ENCODE measurements at regions not wholly inside any gene's neighbourhood (a gene's known extent, or its start where the extent isn't known, plus 50 kb on each side); places are given as distances from the start of the nearest gene placed in this dataset.
A peak's percentile ranks its signal among the peaks of the same experiment; 100 is the strongest.

DNA sequence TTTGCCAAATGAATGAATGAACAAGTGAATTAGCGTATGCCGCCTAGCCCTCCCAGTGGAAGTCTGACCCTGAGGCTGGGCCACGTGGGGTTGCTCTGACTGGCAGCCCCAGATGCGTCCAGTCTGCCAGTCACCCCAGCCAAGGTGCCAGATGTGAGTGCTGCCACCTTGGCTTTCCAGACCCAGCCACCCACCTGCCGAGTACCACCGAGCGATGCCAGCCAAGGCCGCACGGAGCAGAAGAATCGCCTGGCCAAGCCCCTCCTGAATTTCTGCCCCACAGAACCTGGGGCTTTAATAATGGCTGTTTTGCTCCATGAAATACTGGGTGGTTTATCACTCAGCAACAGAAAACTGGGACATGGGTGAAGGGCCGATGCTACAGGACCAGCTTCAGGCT, 59.3 kb downstream of the ADRA2C start:
- no peaks in the 10 kb centered on the region for H3K27me3 ChIP-seq
- H3K27ac ChIP-seq = no peak overlapping the region
- H3K4me1 ChIP-seq = peaks cover 18% of the 10 kb centered on the region
- intact Hi-C loops (cut with DNase I; ENCODE audit: low total_unique reads) = no loop called here
- H3K36me3 ChIP-seq (ENCODE audit: low read depth, missing control alignments) = no peaks in the 10 kb centered on the region
- TF ChIP-seq POLR2A (IDR thresholded peaks at IDR 0.05) = no peak
- TF ChIP-seq, protein P1, sequence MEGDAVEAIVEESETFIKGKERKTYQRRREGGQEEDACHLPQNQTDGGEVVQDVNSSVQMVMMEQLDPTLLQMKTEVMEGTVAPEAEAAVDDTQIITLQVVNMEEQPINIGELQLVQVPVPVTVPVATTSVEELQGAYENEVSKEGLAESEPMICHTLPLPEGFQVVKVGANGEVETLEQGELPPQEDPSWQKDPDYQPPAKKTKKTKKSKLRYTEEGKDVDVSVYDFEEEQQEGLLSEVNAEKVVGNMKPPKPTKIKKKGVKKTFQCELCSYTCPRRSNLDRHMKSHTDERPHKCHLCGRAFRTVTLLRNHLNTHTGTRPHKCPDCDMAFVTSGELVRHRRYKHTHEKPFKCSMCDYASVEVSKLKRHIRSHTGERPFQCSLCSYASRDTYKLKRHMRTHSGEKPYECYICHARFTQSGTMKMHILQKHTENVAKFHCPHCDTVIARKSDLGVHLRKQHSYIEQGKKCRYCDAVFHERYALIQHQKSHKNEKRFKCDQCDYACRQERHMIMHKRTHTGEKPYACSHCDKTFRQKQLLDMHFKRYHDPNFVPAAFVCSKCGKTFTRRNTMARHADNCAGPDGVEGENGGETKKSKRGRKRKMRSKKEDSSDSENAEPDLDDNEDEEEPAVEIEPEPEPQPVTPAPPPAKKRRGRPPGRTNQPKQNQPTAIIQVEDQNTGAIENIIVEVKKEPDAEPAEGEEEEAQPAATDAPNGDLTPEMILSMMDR (IDR thresholded peaks at IDR 0.05) = no peak
- no peak overlapping the region for H3K4me3 ChIP-seq
- 86 to 98% methylated on average over 8 to 11 of the region's 11 CpGs for WGBS, 2 donors
- DNase-seq = no peak
- no peaks in the 10 kb centered on the region for H3K9me3 ChIP-seq

DNA sequence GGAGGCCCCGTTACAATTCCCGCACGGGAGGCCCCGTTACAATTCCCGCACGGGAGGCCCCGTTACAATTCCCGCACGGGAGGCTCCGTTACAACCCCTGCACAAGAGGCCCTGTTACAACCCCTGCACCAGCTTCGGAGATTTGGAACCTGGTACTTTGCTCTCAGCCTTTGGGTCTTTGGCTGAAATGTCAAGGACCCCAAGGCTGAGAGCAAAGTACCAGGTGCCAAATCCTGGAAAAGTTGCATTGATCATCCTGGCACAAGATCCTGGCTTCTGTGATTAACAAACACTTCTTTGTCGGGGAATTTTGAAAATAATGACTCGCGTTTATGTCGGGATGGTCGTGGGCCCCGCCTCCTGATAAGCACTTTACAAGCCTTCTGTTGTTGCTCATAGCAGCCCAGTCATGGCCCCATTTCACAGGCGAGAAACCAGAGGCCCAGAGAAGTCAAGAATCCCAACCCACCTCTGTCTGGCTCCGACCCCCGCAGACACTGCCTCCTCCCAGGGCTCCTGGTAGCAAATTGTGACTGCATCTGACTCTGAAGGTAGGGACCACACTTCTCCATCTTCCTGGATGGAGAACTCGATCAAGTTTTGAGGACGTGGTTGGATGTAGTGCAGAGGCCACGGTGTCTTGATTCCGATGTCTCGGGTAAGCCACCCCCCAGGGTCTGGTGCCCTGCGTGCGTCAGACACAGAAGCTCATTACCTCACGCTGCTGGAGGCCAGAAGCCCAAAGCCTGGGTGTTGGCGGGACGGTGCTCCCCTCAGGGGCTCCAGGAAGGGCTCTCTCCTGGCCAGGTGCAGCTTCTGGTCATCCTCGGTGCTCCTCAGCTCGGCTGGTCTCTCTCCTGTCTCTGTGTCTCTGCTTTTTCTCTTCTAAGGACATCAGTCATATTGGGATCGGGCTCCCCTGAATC, 60.3 kb downstream of the ADRA2C start:
- Histone ChIP-seq H3K36me3 (ENCODE audit: low read depth, missing control alignments) (no peaks in the 10 kb centered on the region), H3K9me3 (no peaks in the 10 kb centered on the region), H3K4me3 (no peak overlapping the region), H3K4me1 (peaks cover 23% of the 10 kb centered on the region), H3K27ac (no peak overlapping the region), H3K27me3 (no peaks in the 10 kb centered on the region)
- no peak for DNase-seq
- 62 to 83% methylated on average over 21 to 33 of the region's 33 CpGs for WGBS, 2 donors
- intact Hi-C loops (cut with DNase I; ENCODE audit: low total_unique reads) = no loop called here
- TF ChIP-seq POLR2A (IDR thresholded peaks at IDR 0.05) = no peak
- TF ChIP-seq, protein P1 (IDR thresholded peaks at IDR 0.05) = no peak

DNA sequence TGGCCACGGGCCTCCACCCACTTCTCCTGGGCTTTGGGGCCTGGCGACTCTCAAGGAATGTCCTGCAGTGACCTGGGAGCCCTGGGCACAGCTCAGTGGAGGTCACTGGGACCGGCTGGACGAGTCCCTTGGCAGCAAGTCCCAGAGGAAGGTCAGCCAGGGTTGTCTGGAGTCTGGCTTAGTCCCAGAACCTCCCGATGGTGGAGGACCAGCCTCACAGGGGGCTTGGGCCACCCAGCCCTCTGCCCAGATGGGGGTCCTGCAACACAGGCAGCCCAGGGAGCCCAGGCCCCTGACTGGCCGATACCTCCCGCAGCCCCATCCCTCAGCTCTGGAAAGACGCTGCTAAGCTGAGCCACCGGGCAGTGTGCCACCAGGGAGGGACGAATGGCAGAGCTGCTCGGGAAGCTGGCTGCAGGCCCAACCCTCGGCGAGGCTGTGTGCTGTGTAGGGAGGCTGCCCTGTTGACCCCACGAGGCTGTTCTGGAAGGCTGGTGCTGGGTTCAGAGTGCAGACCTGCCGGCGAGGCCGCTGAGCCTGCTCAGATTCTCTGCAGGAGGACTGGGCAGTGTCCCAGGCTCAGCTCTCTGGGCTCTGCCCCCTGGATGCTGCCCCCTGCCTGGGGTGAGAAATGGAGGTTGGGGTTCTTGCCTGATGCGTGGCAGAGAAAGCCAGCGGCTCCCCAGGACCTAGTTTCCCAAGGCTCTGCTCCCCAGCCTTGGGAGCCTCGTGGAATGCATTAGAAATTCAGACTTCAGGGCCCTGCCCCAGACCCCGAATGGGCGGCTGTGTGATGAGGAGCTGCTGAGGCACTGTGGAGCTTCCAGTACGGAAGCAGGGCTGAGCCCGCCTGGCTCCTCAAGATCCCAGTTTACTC, 61.7 kb downstream of the ADRA2C start:
- DNase-seq = peak; percentile 95
- intact Hi-C loops (cut with DNase I; ENCODE audit: low total_unique reads) = no loop called here

DNA sequence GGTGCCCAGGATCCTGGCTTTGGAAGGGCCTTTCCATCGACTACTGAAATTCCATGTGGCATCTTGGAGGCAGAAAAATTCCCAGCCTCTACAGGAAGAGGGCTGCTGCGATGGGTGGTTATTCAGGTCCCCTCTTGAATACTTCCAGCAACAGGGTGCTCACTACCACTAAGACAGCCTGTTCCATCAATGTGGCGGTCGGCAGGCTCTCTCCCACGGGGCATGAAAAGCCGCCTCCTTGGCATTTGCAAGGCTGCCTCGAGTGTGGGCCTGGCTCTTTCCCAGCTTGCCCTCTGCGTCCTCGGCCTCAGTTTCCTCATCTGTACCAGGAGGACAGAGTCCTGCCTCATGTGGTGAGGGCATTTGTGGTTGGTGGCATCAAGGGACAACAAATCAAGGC, 62.4 kb downstream of the ADRA2C start:
- intact Hi-C loops (cut with DNase I; ENCODE audit: low total_unique reads) = no loop called here
- Histone ChIP-seq H3K36me3 (ENCODE audit: low read depth, missing control alignments) (no peaks in the 10 kb centered on the region), H3K9me3 (no peaks in the 10 kb centered on the region), H3K27me3 (no peaks in the 10 kb centered on the region), H3K4me3 (no peak overlapping the region), H3K4me1 (peaks cover 23% of the 10 kb centered on the region), H3K27ac (no peak overlapping the region)
- no peak for DNase-seq
- TF ChIP-seq POLR2A (IDR thresholded peaks at IDR 0.05) = no peak
- TF ChIP-seq, protein P1 (IDR thresholded peaks at IDR 0.05) = no peak
- WGBS, 2 donors = 84 to 95% methylated on average over 9 of the region's 9 CpGs

More for the DNA sequence above, 61.7 kb downstream of the ADRA2C start:
- no peaks in the 10 kb centered on the region for H3K36me3 ChIP-seq (ENCODE audit: low read depth, missing control alignments)
- H3K9me3 ChIP-seq = no peaks in the 10 kb centered on the region
- TF ChIP-seq, protein P1 (IDR thresholded peaks at IDR 0.05) = no peak
- TF ChIP-seq POLR2A (IDR thresholded peaks at IDR 0.05) = no peak
- peak overlapping the region in 1 of 2 donors; percentile 9 for H3K27ac ChIP-seq
- H3K4me3 ChIP-seq = no peak overlapping the region
- H3K27me3 ChIP-seq = no peaks in the 10 kb centered on the region
- 44 to 60% methylated on average over 1 to 20 of the region's 24 CpGs for WGBS, 2 donors
- H3K4me1 ChIP-seq = peaks cover 23% of the 10 kb centered on the region
